22Rv1 (cell line): ENCODE measurements at regions not wholly inside any gene's neighbourhood (a gene's known extent, or its start where the extent isn't known, plus 50 kb on each side); places are given as distances from the start of the nearest gene placed in this dataset.

Experiments
- CTCF ChIP-seq: fragments of 450-650 bp; IDR thresholded peaks from 2 replicates; pipeline ENCODE4 v1.5.1; 2017; ENCODE audit warnings: mild to moderate bottlenecking
- ZFX ChIP-seq: fragments of 450-650 bp; IDR thresholded peaks from 2 replicates; pipeline ENCODE4 v1.6.1; 2017; ENCODE audit warnings: antibody characterized with exemption, borderline replicate concordance

GRCh38 chr2:39929531-39929930 is 150.5 kb upstream of the THUMPD2 start:
- TF ChIP-seq CTCF (no peak), ZFX (no peak)
